IMR-90 (cell line): ENCODE measurements at regions not wholly inside any gene's neighbourhood (a gene's known extent, or its start where the extent isn't known, plus 50 kb on each side); places are given as distances from the start of the nearest gene placed in this dataset.

Source experiments
- ATAC-seq: fragments of 200-7000 bp; cut with Tn5 transposase; 2 replicates; pipeline ENCODE4 v1.9.1; 2020; ENCODE audit warnings: low read depth, mild to moderate bottlenecking, moderate library complexity
- BruUV-seq: library from RNA; stranded (reverse); fragments of 400-500 nt; replicated peaks from 2 replicates; lab custom pipeline; 2021; lab: Mats Ljungman, UMichigan
- CTCF ChIA-PET: fragments of 300-600 bp; formaldehyde crosslinking; extraction: SDS; loops from one replicate; lab custom pipeline; 2021; ENCODE audit warnings: antibody characterized with exemption; lab: Yijun Ruan, JAX
- POLR2A ChIA-PET: fragments of 300-600 bp; sonication (Branson Sonifier 250); formaldehyde crosslinking; loops from one replicate; lab custom pipeline; 2022; ENCODE audit warnings: antibody characterized with exemption; ENCODE audit not compliant: unreplicated experiment; lab: Charles Lee
- DNase-seq: peaks from one replicate; pipeline ENCODE4 v3.0.0; 2013
- H2AFZ ChIP-seq: replicated peaks from 2 replicates; pipeline ENCODE3; 2013; ENCODE audit warnings: low read length, mild to moderate bottlenecking; ENCODE audit not compliant: poor library complexity
- H2AK5ac ChIP-seq: 2 replicates; pipeline ENCODE4 v1.6.1; 2013; ENCODE audit warnings: low read depth, low read length, inconsistent platforms
- H2AK9ac ChIP-seq: replicated peaks from 2 replicates; pipeline ENCODE3; 2013; ENCODE audit warnings: mild to moderate bottlenecking, low read depth, low read length, moderate library complexity; ENCODE audit not compliant: poor library complexity
- H2BK120ac ChIP-seq: 2 replicates; pipeline ENCODE4 v1.6.1; 2013; ENCODE audit warnings: low read depth, low read length, inconsistent platforms
- H2BK15ac ChIP-seq: 3 replicates; pipeline ENCODE4 v1.6.1; 2013; ENCODE audit warnings: low read depth, low read length, inconsistent platforms
- H2BK20ac ChIP-seq: 2 replicates; pipeline ENCODE4 v1.6.1; 2013; ENCODE audit warnings: low read depth, mild to moderate bottlenecking, inconsistent platforms, low read length, moderate library complexity
- H2BK5ac ChIP-seq: 2 replicates; pipeline ENCODE4 v1.6.1; 2013; ENCODE audit warnings: mild to moderate bottlenecking, low read depth, low read length, inconsistent platforms; ENCODE audit not compliant: poor library complexity, severe bottlenecking
- H3K14ac ChIP-seq: replicated peaks from 2 replicates; pipeline ENCODE4 v1.6.1; 2013; ENCODE audit warnings: low read depth, low read length, inconsistent platforms
- H3K18ac ChIP-seq: 2 replicates; pipeline ENCODE4 v1.6.1; 2013; ENCODE audit warnings: low read depth, low read length, control low read depth
- H3K23ac ChIP-seq: 2 replicates; pipeline ENCODE4 v1.6.1; 2013; ENCODE audit warnings: low read depth, low read length, inconsistent platforms
- H3K27ac ChIP-seq: 2 replicates; pipeline ENCODE4 v1.5.1; 2013; ENCODE audit warnings: mild to moderate bottlenecking, control low read depth, low read length; ENCODE audit not compliant: insufficient read depth
- H3K27me3 ChIP-seq: 2 replicates; pipeline ENCODE4 v1.6.1; 2013; ENCODE audit warnings: low read length; ENCODE audit not compliant: control insufficient read depth, insufficient read depth
- H3K36me3 ChIP-seq: 2 replicates; pipeline ENCODE4 v1.6.1; 2013; ENCODE audit warnings: low read length, mixed read lengths; ENCODE audit not compliant: control insufficient read depth, insufficient read depth
- H3K4ac ChIP-seq: 2 replicates; pipeline ENCODE4 v1.6.1; 2013; ENCODE audit warnings: low read depth, low read length, inconsistent platforms
- H3K4me1 ChIP-seq: 2 replicates; pipeline ENCODE4 v1.6.1; 2013; ENCODE audit warnings: low read length, mixed read lengths; ENCODE audit not compliant: control insufficient read depth, insufficient read depth
- H3K4me2 ChIP-seq: 2 replicates; pipeline ENCODE4 v1.6.1; 2013; ENCODE audit warnings: low read depth, mild to moderate bottlenecking, control low read depth, low read length, moderate library complexity
- H3K4me3 ChIP-seq: 2 replicates; pipeline ENCODE4 v1.5.1; 2013; ENCODE audit warnings: low read depth, mild to moderate bottlenecking, control low read depth, low read length, moderate library complexity; ENCODE audit not compliant: insufficient read depth
- H3K56ac ChIP-seq: 2 replicates; pipeline ENCODE4 v1.6.1; 2013; ENCODE audit warnings: low read length, inconsistent platforms; ENCODE audit not compliant: insufficient read depth; ENCODE audit errors: extremely low read depth
- H3K79me1 ChIP-seq, 2 experiments: 2 replicates each; pipeline ENCODE4 v1.6.1; 2013; ENCODE audit warnings: low read length in 2 of 2, inconsistent platforms in 1 of 2, low read depth in 1 of 2
- H3K9ac ChIP-seq: 2 replicates; pipeline ENCODE4 v1.6.1; 2013; ENCODE audit warnings: low read depth, low read length, control low read depth
- H3K9me1 ChIP-seq: 2 replicates; pipeline ENCODE4 v1.6.1; 2013; ENCODE audit warnings: low read length, inconsistent platforms; ENCODE audit not compliant: insufficient read depth
- H3K9me3 ChIP-seq: 2 replicates; pipeline ENCODE4 v1.6.1; 2013; ENCODE audit warnings: low read length; ENCODE audit not compliant: control insufficient read depth, insufficient read depth
- H4K20me1 ChIP-seq: 2 replicates; pipeline ENCODE4 v1.6.1; 2013; ENCODE audit warnings: low read length, inconsistent platforms; ENCODE audit not compliant: insufficient read depth
- H4K5ac ChIP-seq: 2 replicates; pipeline ENCODE4 v1.6.1; 2013; ENCODE audit warnings: mild to moderate bottlenecking, low read depth, low read length, control low read depth
- H4K8ac ChIP-seq, 2 experiments: 2 replicates each; pipeline ENCODE4 v1.6.1; 2013; ENCODE audit warnings: low read depth in 2 of 2, low read length in 2 of 2, control low read depth in 1 of 2, inconsistent platforms in 1 of 2
- H4K91ac ChIP-seq: 2 replicates; pipeline ENCODE4 v1.6.1; 2013; ENCODE audit warnings: low read depth, low read length, inconsistent platforms; ENCODE audit not compliant: insufficient read depth
- CEBPB ChIP-seq: IDR thresholded peaks from 2 replicates; pipeline ENCODE4 v1.6.1; 2012; ENCODE audit warnings: low read depth, low read length, improper control_type of control experiment
- CHD1 ChIP-seq: IDR thresholded peaks from 2 replicates; pipeline ENCODE4 v1.6.1; 2012; ENCODE audit warnings: low read depth, low read length, improper control_type of control experiment
- CTCF ChIP-seq: conservative IDR thresholded peaks from 2 replicates; pipeline ENCODE4 v1.5.1; 2012; ENCODE audit warnings: mild to moderate bottlenecking, low read depth, low read length, improper control_type of control experiment
- FOS ChIP-seq: fragments of 150-350 bp; IDR thresholded peaks from 2 replicates; pipeline ENCODE4 v1.6.1; 2016; ENCODE audit warnings: low read depth, low read length
- MAFK ChIP-seq: IDR thresholded peaks from 2 replicates; pipeline ENCODE4 v1.6.1; 2012; ENCODE audit warnings: low read depth, low read length, improper control_type of control experiment
- MAZ ChIP-seq: IDR thresholded peaks from 2 replicates; pipeline ENCODE4 v1.6.1; 2012; ENCODE audit warnings: low read depth, mild to moderate bottlenecking, low read length, improper control_type of control experiment, moderate library complexity, borderline replicate concordance
- POLR2A ChIP-seq: IDR thresholded peaks from 2 replicates; pipeline ENCODE4 v1.6.1; 2012; ENCODE audit warnings: mild to moderate bottlenecking, low read depth, low read length
- RAD21 ChIP-seq: IDR thresholded peaks from 2 replicates; pipeline ENCODE4 v1.6.1; 2012; ENCODE audit warnings: low read length, improper control_type of control experiment
- RCOR1 ChIP-seq: IDR thresholded peaks from 2 replicates; pipeline ENCODE4 v1.6.1; 2012; ENCODE audit warnings: mild to moderate bottlenecking, low read length, improper control_type of control experiment; ENCODE audit not compliant: insufficient replicate concordance
- RFX5 ChIP-seq: IDR thresholded peaks from 2 replicates; pipeline ENCODE4 v1.8.0; 2012; ENCODE audit warnings: low read depth, mild to moderate bottlenecking, low read length, moderate library complexity
- WGBS, 2 experiments: methylation state at CpG; one replicate each; pipeline versions ENCODE4 v1.1.5 to v1.1.7; 2013; ENCODE audit warnings: missing lambda C conversion rate in 2 of 2; ENCODE audit not compliant: insufficient read length in 1 of 2; ENCODE audit errors: extremely low coverage in 2 of 2; 5-methylcytosine and 5-hydroxymethylcytosine counted together
- dilution Hi-C: fragments of 300-500 bp; cut with HindIII; formaldehyde crosslinking; loops from one replicate; pipeline ENCODE4 v1.14.3; 2018; ENCODE audit warnings: low sequenced_read_pairs; ENCODE audit not compliant: unreplicated experiment
- in situ Hi-C: fragments of 300-500 bp; cut with MboI; formaldehyde crosslinking; loops from 3 replicates; pipeline ENCODE4 v1.14.3; 2019; ENCODE audit warnings: low sequenced_read_pairs, inconsistent platforms, mixed read lengths
- intact Hi-C: fragments of 100-400 bp; cut with micrococcal nuclease; formaldehyde crosslinking; loops from 2 replicates; pipeline ENCODE4 v1.10.0; 2022

GRCh38 chr5:5939759-5940370, 438.5 kb downstream of the MED10 start:
- intact Hi-C loops = no loop called here
- H2BK120ac ChIP-seq = no peak overlapping the region
- no peak overlapping the region for H2BK5ac ChIP-seq
- H4K91ac ChIP-seq = no peak overlapping the region
- POLR2A ChIA-PET = no interaction called here
- H4K8ac ChIP-seq = no peak overlapping the region
- H2AFZ ChIP-seq = no peak overlapping the region
- H3K27me3 ChIP-seq = no peaks in the 10 kb centered on the region
- TF ChIP-seq RCOR1 = no peak
- no peak for TF ChIP-seq FOS
- TF ChIP-seq CTCF = no peak
- TF ChIP-seq CHD1 = no peak
- TF ChIP-seq MAZ = no peak
- no peak for TF ChIP-seq RFX5
- TF ChIP-seq RAD21 = no peak
- TF ChIP-seq MAFK = no peak
- TF ChIP-seq CEBPB = no peak
- no peak for TF ChIP-seq POLR2A
- H2BK15ac ChIP-seq = no peak overlapping the region
- DNase-seq (no peak), ATAC-seq (no peak)
- CTCF ChIA-PET = no interaction called here
- no peak overlapping the region for H3K27ac ChIP-seq
- H3K9me3 ChIP-seq = peaks cover 18% of the 10 kb centered on the region
- no peaks in the 10 kb centered on the region for H4K20me1 ChIP-seq
- no peak overlapping the region for H3K4ac ChIP-seq
- no peak overlapping the region for H4K5ac ChIP-seq
- H2BK20ac ChIP-seq = no peak overlapping the region
- dilution Hi-C loops = no loop called here
- H3K14ac ChIP-seq = no peak overlapping the region
- H3K79me1 ChIP-seq = no peaks in the 10 kb centered on the region
- no peak overlapping the region for H2AK5ac ChIP-seq
- H3K36me3 ChIP-seq = no peaks in the 10 kb centered on the region
- no peak overlapping the region for H3K56ac ChIP-seq
- BruUV-seq = no TSS peak
- H3K4me2 ChIP-seq = no peak overlapping the region
- no peak overlapping the region for H3K9ac ChIP-seq
- in situ Hi-C loops = no loop called here
- H3K18ac ChIP-seq = no peak overlapping the region
- no peak overlapping the region for H3K23ac ChIP-seq
- 27% methylated on average over 3 of the region's 5 CpGs; no CpG with 5 or more reads in 1 of the 2 experiments for WGBS, 2 experiments
- H3K4me1 ChIP-seq = no peaks in the 10 kb centered on the region
- H2AK9ac ChIP-seq = no peak overlapping the region
- H3K9me1 ChIP-seq = no peaks in the 10 kb centered on the region
- H3K4me3 ChIP-seq = no peak overlapping the region
